T-cell (primary cell): ENCODE measurements at regions not wholly inside any gene's neighbourhood (a gene's known extent, or its start where the extent isn't known, plus 50 kb on each side); places are given as distances from the start of the nearest gene placed in this dataset.
"Not testable (repeated sequence)": the region's sequence is repeated elsewhere in the genome, so short reads cannot be mapped to it uniquely, and the experiment has no call there.

Experiments used
- ATAC-seq, 4 experiments: fragments of 200-7000 bp in 3 of 4; fragments of 150-1000 bp in 1 of 4; cut with Tn5 transposase; replicated peaks in 1 of 4; 1 replicate in 3 of 4; 2 replicates in 1 of 4; pipeline ENCODE4 v1.10.0; 2021; ENCODE audit warnings: moderate library complexity in 3 of 4, mild to moderate bottlenecking in 2 of 4, moderate number of reproducible peaks in 1 of 4
- CTCF ChIA-PET, 2 donors: fragments of 300-600 bp; sonication (Branson Sonifier 250); formaldehyde crosslinking; loops; one replicate each; lab custom pipeline; 2022; ENCODE audit warnings: antibody characterized with exemption in 2 of 2; lab: Charles Lee
- POLR2A ChIA-PET, 2 donors: fragments of 300-600 bp; sonication (Branson Sonifier 250); formaldehyde crosslinking; loops; one replicate each; lab custom pipeline; 2022; ENCODE audit warnings: antibody characterized with exemption in 2 of 2; lab: Charles Lee
- DNase-seq, 35 experiments: peaks; one replicate each; pipeline versions ENCODE4 v3.0.0 to v3.0.0-alpha.2; 2013 to 2023
- H3K27ac ChIP-seq: one replicate; pipeline ENCODE4 v1.5.1; 2013; ENCODE audit warnings: low read length
- H3K27me3 ChIP-seq, 2 experiments: replicated peaks in 1 of 2; 1 replicate in 1 of 2; 2 replicates in 1 of 2; pipeline versions ENCODE4 v1.6.1 to v1.7.0; 2013; ENCODE audit warnings: low read length in 1 of 2, mixed read lengths in 1 of 2; ENCODE audit not compliant: control insufficient read depth in 2 of 2, insufficient read depth in 2 of 2; ENCODE audit errors: extremely low read depth in 1 of 2
- H3K36me3 ChIP-seq, 2 donors: 1 replicate in 1 of 2; 2 replicates in 1 of 2; pipeline versions ENCODE4 v1.6.1 to v1.7.0; 2013; ENCODE audit warnings: low read length in 1 of 2; ENCODE audit not compliant: control insufficient read depth in 2 of 2, insufficient read depth in 1 of 2; ENCODE audit errors: extremely low read depth in 1 of 2
- H3K4me1 ChIP-seq, 2 experiments: 1 replicate in 1 of 2; 2 replicates in 1 of 2; pipeline versions ENCODE4 v1.6.1 to v1.7.0; 2013; ENCODE audit warnings: low read length in 2 of 2, mixed read lengths in 1 of 2; ENCODE audit not compliant: insufficient read depth in 2 of 2, control insufficient read depth in 1 of 2; ENCODE audit errors: extremely low read depth in 1 of 2
- H3K4me3 ChIP-seq, 2 donors: 1 replicate in 1 of 2; 2 replicates in 1 of 2; pipeline versions ENCODE4 v1.5.1 to v1.7.0; 2013; ENCODE audit warnings: mild to moderate bottlenecking in 2 of 2, low read length in 1 of 2, moderate library complexity in 1 of 2; ENCODE audit not compliant: control insufficient read depth in 1 of 2; ENCODE audit errors: extremely low read depth in 1 of 2
- H3K9me3 ChIP-seq: 2 replicates; pipeline ENCODE4 v1.7.0; 2013
- H3K27ac Mint-ChIP-seq, 2 donors: one replicate each; pipeline ENCODE4 v1.8.0; 2020 to 2021; ENCODE audit warnings: mild to moderate bottlenecking in 2 of 2, mixed read lengths in 2 of 2
- H3K27me3 Mint-ChIP-seq, 2 donors: one replicate each; pipeline ENCODE4 v1.8.0; 2021 to 2022; ENCODE audit warnings: mixed read lengths in 2 of 2
- H3K36me3 Mint-ChIP-seq: one replicate; pipeline ENCODE4 v1.8.0; 2021; ENCODE audit warnings: mixed read lengths
- H3K4me1 Mint-ChIP-seq, 3 donors: one replicate each; pipeline ENCODE4 v1.8.0; 2020 to 2022; ENCODE audit warnings: mixed read lengths in 3 of 3, mild to moderate bottlenecking in 1 of 3
- H3K4me3 Mint-ChIP-seq, 3 donors: one replicate each; pipeline ENCODE4 v1.8.0; 2020 to 2022; ENCODE audit warnings: mild to moderate bottlenecking in 3 of 3, mixed read lengths in 3 of 3, moderate library complexity in 3 of 3
- H3K9me3 Mint-ChIP-seq, 3 donors: one replicate each; pipeline ENCODE4 v1.8.0; 2020 to 2022; ENCODE audit warnings: mixed read lengths in 3 of 3
- WGBS: methylation state at CpG from one replicate; pipeline ENCODE4 v1.1.5; 2013; ENCODE audit warnings: missing lambda C conversion rate; ENCODE audit not compliant: insufficient coverage; 5-methylcytosine and 5-hydroxymethylcytosine counted together

DNA sequence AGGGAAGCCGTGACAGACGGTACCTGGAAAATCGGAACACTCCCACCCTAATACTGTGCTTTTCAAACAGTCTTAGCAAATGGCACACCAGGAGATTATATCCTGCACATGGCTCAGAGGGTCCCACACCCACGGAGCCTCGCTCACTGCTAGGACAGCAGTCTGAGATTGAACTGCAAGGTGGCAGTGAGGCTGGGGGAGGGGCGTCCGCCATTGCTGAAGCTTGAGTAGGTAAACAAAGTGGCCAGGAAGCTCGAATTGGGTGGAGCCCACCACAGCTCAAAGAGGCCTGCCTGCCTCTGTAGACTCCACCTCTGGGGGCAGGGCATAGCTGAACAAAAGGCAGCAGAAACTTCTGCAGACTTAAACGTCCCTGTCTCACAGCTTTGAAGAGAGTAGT is 50.1 kb upstream of the SESTD1 start:
- POLR2A ChIA-PET, result not testable (repeated sequence)
- 86% methylated on average over 3 of the region's 9 CpGs for WGBS

More for the DNA sequence above, 50.1 kb upstream of the SESTD1 start:
- H3K4me3 ChIP-seq, ATAC-seq, CTCF ChIA-PET, H3K4me1 Mint-ChIP-seq, DNase-seq, H3K9me3 ChIP-seq, H3K9me3 Mint-ChIP-seq, H3K27me3 ChIP-seq, H3K4me1 ChIP-seq, H3K36me3 ChIP-seq, H3K27ac Mint-ChIP-seq, H3K4me3 Mint-ChIP-seq, H3K27ac ChIP-seq, H3K36me3 Mint-ChIP-seq: not testable (repeated sequence)
- peaks cover 4 to 33% of the 10 kb centered on the region in 2 donors for H3K27me3 Mint-ChIP-seq
